NCI-H1417 (cell line): ENCODE measurements at regions not wholly inside any gene's neighbourhood (a gene's known extent, or its start where the extent isn't known, plus 50 kb on each side); places are given as distances from the start of the nearest gene placed in this dataset.
A peak's percentile ranks its signal among the peaks of the same experiment; 100 is the strongest.

Experiments
- DNase-seq, 3 experiments: peaks; one replicate each; lab custom pipeline; 2025; lab: John Stamatoyannopoulos, UW

- no peak for DNase-seq
Observed at GRCh38 chr22:26732284-26732683, 74.9 kb downstream of the MIAT start.

DNA sequence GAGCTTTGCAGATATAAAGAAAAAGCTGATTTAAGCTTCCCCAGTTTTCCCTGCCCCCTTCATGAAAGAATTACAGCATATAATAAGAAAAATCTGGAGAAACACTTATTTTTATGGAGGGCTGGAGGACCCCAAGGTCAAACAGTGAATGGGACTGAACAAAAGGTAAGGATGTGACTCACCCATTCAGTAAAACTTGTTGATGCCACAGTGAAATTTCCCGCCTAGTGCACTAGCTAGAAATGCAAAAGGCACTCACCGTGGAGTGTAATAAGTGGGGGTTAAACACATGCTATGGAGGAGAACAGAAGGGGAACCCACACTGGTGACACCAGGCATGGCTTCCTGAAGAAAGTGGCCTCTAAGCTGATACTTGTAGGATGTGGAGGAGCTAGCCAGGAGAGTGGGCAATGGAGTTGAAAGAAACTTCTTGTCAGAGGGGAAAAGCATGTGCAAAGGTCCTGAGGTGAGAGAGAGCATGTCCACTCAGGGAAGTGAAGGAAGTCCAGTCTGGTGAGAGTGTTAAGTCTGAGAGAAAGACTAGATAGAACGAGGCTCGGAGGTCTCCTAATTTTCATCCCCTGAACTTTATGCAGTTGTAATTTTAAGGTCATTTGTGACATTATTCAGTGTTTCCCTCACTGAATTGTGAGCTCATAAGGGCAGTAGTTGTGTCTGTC, 77.1 kb downstream of the MIAT start:
- no peak for DNase-seq

DNA sequence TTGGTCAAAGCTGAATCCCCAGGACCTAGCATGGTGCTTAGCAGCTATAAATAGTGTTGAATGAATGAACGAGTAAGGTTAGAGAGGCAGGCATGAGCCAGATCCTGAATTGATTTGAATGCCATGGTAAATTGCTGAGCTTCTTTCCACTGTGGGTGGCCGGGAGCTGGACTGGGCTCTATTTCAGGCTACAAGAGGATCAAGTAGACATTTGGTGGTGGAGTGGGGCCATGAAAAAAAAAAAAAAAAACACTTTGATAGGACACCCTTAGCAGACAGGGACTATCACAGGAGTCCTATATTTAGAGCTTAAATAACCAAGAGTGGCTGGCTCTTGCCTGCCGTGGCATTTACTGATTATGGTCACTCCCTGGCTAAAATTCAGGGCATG, 77.6 kb downstream of the MIAT start:
- no peak for DNase-seq

- DNase-seq = no peak
Observed at GRCh38 chr22:26737262-26737661, 79.9 kb downstream of the MIAT start.

GRCh38 chr22:26740253-26740652, 82.9 kb downstream of the MIAT start:
- DNase-seq = no peak

- no peak for DNase-seq
Observed at GRCh38 chr22:26743149-26743548, 85.8 kb downstream of the MIAT start.

DNA sequence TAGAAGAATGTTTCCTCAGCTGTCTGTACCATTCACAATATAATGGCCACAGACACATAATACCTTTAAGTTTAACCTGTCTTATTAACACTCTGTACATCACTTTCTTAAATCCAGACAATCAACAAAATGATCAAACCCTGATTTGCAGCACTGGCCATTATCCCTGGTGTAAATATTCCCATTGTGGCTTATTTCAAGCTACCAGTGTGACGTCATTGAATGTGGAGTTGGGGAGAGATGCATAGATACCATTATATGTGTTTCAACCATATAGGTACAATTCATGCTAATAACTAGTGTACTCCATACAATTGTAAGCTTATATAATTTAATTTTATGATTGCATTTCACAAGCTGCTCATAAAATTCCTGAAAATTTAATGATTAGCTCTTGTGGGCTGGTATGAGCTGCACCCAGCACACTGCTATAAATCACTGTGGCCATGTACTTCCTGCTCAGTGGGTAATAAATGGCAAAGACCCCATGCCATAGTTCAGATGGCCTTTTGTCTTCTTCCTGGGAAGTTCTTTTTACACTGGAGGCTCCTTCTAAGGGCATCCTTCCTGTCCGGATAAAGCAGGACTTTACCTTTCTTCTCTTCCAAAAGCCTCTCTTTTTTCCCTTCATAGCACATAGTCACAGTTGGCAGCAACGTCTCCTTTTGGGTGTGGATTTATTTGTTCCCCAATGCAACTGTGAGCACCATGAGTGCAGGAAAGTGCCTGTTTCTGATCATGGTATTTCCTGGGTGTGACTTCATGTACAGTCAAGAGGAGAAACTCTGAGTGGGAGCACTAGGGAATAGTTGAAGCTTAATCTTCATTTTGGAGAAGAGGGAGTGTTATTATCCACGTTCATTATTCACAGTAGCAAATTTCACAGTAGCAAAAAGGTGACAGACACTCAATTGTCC, 87.8 kb downstream of the MIAT start:
- no peak for DNase-seq

- no peak for DNase-seq
Observed at GRCh38 chr22:26746311-26746710, 88.9 kb downstream of the MIAT start.

- DNase-seq = no peak
Observed at GRCh38 chr22:26748845-26749244, 91.5 kb downstream of the MIAT start.

DNA sequence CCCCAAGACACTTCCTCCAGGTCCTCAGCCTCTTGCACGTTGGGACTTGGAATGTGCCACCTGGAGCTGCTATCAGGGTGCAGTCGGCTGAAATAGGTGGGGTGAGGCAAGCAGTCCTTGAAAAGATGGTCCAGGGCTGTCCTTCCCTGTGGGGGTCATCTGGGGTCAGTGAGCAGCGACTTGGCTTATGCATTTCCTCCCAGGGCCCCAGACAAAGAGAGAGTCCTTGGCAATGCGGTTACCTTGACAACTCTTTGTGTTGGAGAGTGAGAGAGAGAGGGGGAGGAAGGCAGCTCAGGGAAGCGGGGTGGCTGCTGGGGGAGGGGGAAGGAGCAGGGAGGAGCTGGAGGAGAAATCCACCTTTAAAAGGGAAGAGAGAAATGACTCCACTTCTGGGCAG, 93.8 kb downstream of the MIAT start:
- DNase-seq = peak in 2 of 3 experiments; percentile 9 to 57

- no peak for DNase-seq
Observed at GRCh38 chr22:26753125-26753862, 95.9 kb downstream of the MIAT start.

DNA sequence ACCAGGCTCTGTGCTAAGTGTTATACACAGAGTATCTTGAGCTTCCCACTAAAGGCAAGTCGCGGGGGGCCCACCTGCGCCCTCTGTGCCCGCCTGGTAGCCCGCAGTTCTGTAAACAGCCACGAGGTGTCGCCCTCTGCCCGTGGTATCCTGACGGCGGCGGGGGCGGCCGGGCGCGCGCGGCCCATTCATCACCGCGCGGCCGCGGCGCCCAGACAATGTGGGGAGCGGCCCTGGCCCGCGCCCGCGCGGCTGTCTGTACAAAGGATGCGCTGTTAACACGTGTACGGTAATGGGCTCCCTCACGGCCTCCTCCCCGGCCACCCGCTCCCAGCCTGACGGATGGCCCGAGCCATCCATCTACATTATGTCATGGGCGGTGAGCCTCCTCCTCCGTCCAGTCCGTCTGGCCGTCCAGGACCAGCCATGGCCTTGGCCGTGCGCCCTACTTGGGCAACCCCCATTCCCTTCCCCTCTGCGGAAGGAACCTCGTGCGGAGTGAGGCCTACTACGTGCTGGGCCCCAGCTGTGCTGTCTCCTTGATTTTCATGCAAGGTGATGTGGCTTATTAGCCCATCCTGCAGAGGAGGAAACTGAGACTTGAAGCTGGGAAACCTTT, 99.4 kb downstream of the MIAT start:
- DNase-seq = peak in 2 of 3 experiments; percentile 42 to 49

DNA sequence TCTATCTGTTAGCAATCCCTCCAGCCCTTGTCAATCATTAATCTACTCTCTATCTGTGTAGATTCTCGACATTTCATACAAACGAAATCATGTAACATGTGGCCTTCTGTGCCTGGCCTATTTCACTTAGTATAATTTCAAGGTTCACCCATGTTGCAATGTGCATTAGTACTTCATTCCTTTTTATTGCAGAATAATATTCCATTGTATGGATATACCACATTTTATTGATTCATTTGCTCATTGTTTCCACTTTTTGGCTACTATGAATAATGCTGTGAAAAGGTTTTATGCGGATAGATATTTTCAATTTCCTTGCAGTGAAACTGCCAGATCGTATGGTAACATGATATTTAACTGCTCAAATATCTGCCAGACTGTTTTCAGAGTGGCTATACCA, 100.1 kb downstream of the MIAT start:
- DNase-seq = no peak

DNA sequence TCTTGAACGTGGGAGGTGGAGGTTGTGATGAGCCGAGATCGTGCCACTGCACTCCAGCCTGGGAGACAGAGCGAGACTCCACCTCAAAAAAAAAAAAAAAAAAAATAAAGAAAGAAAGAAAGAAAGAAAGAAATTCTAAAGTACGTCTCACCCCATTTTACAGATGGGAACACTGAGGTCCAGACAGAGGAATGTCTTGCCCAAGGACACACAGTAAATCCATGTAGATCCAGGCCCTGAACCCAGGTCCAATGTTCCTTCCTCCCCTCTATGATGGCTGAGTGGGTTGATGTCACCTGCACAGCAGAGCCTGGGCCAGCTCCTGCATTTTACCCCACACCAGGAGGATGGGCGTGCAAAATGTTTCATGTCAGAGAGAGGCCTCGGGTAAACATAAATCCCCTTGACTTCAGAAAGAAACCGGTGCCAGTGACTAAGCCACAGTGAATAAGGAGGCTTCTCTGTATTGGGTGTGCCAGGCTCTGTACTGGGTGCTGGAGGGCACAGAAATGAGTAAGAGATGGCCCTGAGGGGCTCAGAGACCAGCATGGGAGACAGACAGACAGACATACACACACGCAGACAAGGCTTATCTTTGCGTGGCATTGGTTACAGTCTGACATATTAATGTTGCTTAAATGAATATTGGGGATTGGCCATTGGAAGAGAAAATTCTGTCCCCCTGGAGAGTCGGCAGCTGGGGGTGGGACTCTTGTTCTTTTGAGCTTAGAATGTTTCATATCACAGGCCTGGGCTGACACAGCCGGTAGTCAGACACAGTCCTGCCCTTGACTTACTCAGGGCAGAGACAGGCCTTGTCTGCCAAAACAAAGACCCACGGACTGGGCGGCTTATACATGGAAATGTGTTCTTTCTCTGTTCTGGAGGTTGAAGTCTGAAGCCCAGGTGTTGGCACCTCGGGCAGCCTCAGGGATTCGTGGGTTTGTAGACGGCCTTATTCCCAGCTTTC, 105.4 kb downstream of the MIAT start:
- DNase-seq = no peak

- peak; percentile 3 to 81 (median 60) for DNase-seq
Observed at GRCh38 chr22:26763633-26764361, 106.4 kb downstream of the MIAT start.

DNA sequence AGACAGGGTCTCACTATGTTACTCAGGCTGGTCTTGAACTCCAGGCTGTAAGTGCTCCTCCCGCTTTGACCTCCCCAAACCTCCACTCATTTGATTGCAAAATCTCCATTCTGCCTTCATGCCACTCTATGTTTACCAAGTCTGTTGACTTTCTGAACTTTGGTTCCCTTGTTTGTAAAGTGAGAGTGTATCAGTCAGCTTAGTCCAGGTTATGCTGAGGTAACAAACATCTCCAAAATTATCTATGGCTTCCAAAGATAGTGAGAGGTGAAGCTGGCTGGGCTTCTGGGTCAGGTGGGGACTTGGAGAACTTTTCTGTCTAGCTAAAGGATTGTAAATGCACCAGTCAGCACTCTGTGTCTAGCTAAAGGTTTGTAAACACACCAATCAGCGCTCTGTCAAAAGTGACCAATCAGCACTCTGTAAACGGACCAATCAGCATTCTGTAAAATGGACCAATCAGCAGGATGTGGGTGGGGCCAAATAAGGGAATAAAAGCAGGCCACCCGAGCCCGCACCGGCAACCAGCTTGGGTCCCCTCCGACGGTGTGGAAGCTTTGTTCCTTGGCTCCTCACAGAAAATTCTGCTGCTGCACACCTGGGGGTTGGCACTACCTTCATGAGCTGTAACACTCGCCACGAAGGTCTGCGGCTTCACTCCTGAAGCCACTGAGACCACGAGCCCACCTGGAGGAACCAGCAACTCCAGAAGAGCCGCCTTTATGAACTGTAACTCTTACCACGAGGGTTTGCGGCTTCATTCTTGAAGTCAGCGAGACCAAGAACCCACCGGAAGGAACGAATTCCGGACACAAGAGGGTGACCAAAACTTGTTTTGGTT, 109.3 kb downstream of the MIAT start:
- DNase-seq = no peak

GRCh38 chr22:26767351-26768155, 110.2 kb downstream of the MIAT start:
- DNase-seq = no peak

GRCh38 chr22:26768156-26768515, 110.7 kb downstream of the MIAT start:
- DNase-seq = no peak

- DNase-seq = no peak
Observed at GRCh38 chr22:26768952-26769351, 111.6 kb downstream of the MIAT start.
